SK-N-SH (cell line): ENCODE measurements at regions not wholly inside any gene's neighbourhood (a gene's known extent, or its start where the extent isn't known, plus 50 kb on each side); places are given as distances from the start of the nearest gene placed in this dataset.

Experiments
- CTCF ChIP-seq: fragments of 200-600 bp; sonication (generic); IDR thresholded peaks from 2 replicates; pipeline ENCODE4 v1.6.1; 2017; ENCODE audit warnings: antibody characterized with exemption, mild to moderate bottlenecking, moderate library complexity
- FOSL2 ChIP-seq: IDR thresholded peaks from 2 replicates; pipeline ENCODE4 v1.4.0; 2012; ENCODE audit warnings: low read depth, mild to moderate bottlenecking, moderate library complexity, borderline replicate concordance
- MXI1 ChIP-seq: IDR thresholded peaks from 2 replicates; pipeline ENCODE4 v1.6.1; 2012; ENCODE audit warnings: mild to moderate bottlenecking, low read depth, low read length, improper control_type of control experiment
- POLR2AphosphoS5 ChIP-seq: IDR thresholded peaks from 2 replicates; pipeline ENCODE4 v1.6.1; 2012; ENCODE audit warnings: low read depth, low read length
- REST ChIP-seq: IDR thresholded peaks from 2 replicates; pipeline ENCODE4 v1.6.1; 2012; ENCODE audit warnings: mild to moderate bottlenecking, low read depth, low read length, moderate library complexity
- RXRA ChIP-seq: IDR thresholded peaks from 2 replicates; pipeline ENCODE4 v1.4.0; 2012; ENCODE audit warnings: low read depth, mild to moderate bottlenecking, borderline replicate concordance

DNA sequence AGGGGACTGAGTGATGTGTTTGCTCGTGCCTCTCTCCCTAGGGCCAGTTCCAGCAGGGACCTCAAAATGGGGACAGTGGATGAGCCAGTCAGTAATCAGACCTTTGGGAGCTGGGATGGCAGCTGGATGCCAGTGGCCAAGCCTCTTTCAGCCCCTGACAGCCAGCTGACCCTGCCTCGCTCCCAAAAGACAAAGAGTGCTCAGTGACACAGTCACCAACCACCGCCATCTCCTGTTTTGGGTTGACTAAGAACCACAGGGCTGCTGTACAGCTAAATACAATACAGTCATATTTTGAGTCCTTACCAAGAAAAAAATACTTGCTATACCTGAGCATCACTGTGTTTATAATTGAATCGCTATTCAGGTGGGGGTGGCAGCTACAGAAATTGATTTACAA, 75.7 kb downstream of the POU3F3 start:
- TF ChIP-seq CTCF (no peak), MXI1 (no peak), POLR2AphosphoS5 (no peak), FOSL2 (no peak), REST (no peak), RXRA (no peak)
